CD4-positive, alpha-beta T cell (primary cell): ENCODE measurements at regions not wholly inside any gene's neighbourhood (a gene's known extent, or its start where the extent isn't known, plus 50 kb on each side); places are given as distances from the start of the nearest gene placed in this dataset.

Source experiments
- ATAC-seq: fragments of 200-7000 bp; cut with Tn5 transposase; one replicate; pipeline ENCODE4 v1.10.0; 2022; ENCODE audit warnings: mild to moderate bottlenecking; ENCODE audit not compliant: poor library complexity
- CTCF ChIA-PET: fragments of 350-600 bp; sonication (Branson Sonifier 250); formaldehyde crosslinking; loops from one replicate; lab custom pipeline; 2021; ENCODE audit warnings: antibody characterized with exemption, inconsistent platforms; lab: Charles Lee
- POLR2A ChIA-PET: fragments of 350-600 bp; sonication (Branson Sonifier 250); formaldehyde crosslinking; loops from one replicate; lab custom pipeline; 2021; ENCODE audit warnings: antibody characterized with exemption, inconsistent platforms; lab: Charles Lee
- DNase-seq, 14 experiments: peaks; one replicate each; pipeline ENCODE4 v3.0.0-alpha.2; 2013 to 2020; ENCODE audit warnings: mixed read lengths in 2 of 14
- H3K27ac ChIP-seq, 2 donors: one replicate each; pipeline versions ENCODE4 v1.5.1 to v1.7.0; 2013; ENCODE audit warnings: low read length in 2 of 2, low read depth in 1 of 2, mild to moderate bottlenecking in 1 of 2
- H3K27me3 ChIP-seq, 2 experiments: 1 replicate in 1 of 2; 2 replicates in 1 of 2; pipeline versions ENCODE4 v1.6.1 to v1.7.0; 2013; ENCODE audit warnings: low read length in 2 of 2, control low read depth in 1 of 2, mild to moderate bottlenecking in 1 of 2, moderate library complexity in 1 of 2; ENCODE audit not compliant: insufficient read depth in 2 of 2, control insufficient read depth in 1 of 2
- H3K36me3 ChIP-seq: one replicate; pipeline ENCODE4 v1.6.1; 2013; ENCODE audit warnings: low read length, control low read depth; ENCODE audit not compliant: insufficient read depth
- H3K4me1 ChIP-seq: one replicate; pipeline ENCODE4 v1.6.1; 2013; ENCODE audit warnings: low read length, control low read depth; ENCODE audit not compliant: insufficient read depth
- H3K4me3 ChIP-seq: one replicate; pipeline ENCODE4 v1.5.1; 2013; ENCODE audit warnings: mild to moderate bottlenecking, low read length, moderate library complexity
- H3K9me3 ChIP-seq, 2 experiments: 1 replicate in 1 of 2; 2 replicates in 1 of 2; pipeline versions ENCODE4 v1.6.1 to v1.7.0; 2013; ENCODE audit warnings: low read length in 2 of 2, mild to moderate bottlenecking in 2 of 2, control low read depth in 1 of 2, moderate library complexity in 1 of 2; ENCODE audit not compliant: control insufficient read depth in 1 of 2, insufficient read depth in 1 of 2
- H3K27ac Mint-ChIP-seq: one replicate; pipeline ENCODE4 v1.8.0; 2020; ENCODE audit warnings: mixed read lengths
- H3K27me3 Mint-ChIP-seq: one replicate; pipeline ENCODE4 v1.8.0; 2021; ENCODE audit warnings: mixed read lengths
- H3K36me3 Mint-ChIP-seq: one replicate; pipeline ENCODE4 v1.8.0; 2021; ENCODE audit warnings: low read depth, mixed read lengths
- H3K4me1 Mint-ChIP-seq: one replicate; pipeline ENCODE4 v1.8.0; 2021; ENCODE audit warnings: low read depth, mixed read lengths
- H3K4me3 Mint-ChIP-seq: one replicate; pipeline ENCODE4 v1.8.0; 2020; ENCODE audit warnings: mild to moderate bottlenecking, mixed read lengths
- H3K9me3 Mint-ChIP-seq: one replicate; pipeline ENCODE4 v1.8.0; 2020; ENCODE audit warnings: mixed read lengths
- intact Hi-C, 2 experiments: fragments of 100-400 bp; cut with DNase I in 1 of 2; cut with micrococcal nuclease in 1 of 2; formaldehyde crosslinking; loops; one replicate each; pipeline versions ENCODE4 v1.15.1 to v1.9.0; 2023 to 2025; cut with DNase I, micrococcal nuclease
- TF ChIP-seq, protein P1 (sequence below): fragments of 200-600 bp; IDR thresholded peaks from one replicate; pipeline ENCODE4 v1.8.0; 2022; ENCODE audit warnings: antibody characterized with exemption, mild to moderate bottlenecking

DNA sequence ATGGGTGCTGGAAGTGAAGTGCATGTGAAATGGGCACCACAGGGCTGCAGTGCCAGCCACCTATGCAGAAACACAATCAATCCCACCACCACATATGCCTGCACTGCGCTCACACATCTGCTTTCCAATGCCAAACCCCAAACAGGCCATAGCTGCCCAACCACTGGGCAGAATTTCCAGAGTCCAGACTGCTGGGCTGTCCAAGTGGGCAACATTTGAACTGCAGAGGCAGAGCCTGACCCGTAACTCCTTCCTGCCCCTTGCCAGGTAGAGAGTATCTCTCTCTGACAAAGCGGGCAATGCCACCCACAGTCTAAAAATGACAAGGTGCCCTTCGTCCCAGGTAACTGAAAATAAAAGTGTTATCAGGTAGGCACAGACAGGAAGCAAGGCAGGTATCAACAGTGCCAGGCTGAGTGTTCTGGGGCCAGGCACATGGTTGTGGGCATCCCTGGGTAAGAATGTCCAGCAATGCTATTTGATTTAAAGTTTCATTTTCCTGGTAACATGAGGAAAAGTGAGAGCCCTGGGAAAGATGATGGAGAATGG lies 79.5 kb downstream of the FOXA2 start:
- Histone ChIP-seq H3K27ac (no peak overlapping the region), H3K9me3 (peaks cover 0 to 22% of the 10 kb centered on the region in 2 experiments), H3K4me3 (no peak overlapping the region), H3K36me3 (no peaks in the 10 kb centered on the region), H3K27me3 (no peaks in the 10 kb centered on the region), H3K4me1 (no peaks in the 10 kb centered on the region)
- Mint-ChIP-seq H3K9me3 (no peaks in the 10 kb centered on the region), H3K36me3 (no peaks in the 10 kb centered on the region), H3K27ac (no peak overlapping the region), H3K4me1 (no peaks in the 10 kb centered on the region), H3K27me3 (no peaks in the 10 kb centered on the region), H3K4me3 (no peak overlapping the region)
- no peak for ATAC-seq
- POLR2A ChIA-PET, result no interaction called here
- CTCF ChIA-PET, result no interaction called here
- DNase-seq, result no peak
- intact Hi-C loops, result no loop called here
- TF ChIP-seq, protein P1, sequence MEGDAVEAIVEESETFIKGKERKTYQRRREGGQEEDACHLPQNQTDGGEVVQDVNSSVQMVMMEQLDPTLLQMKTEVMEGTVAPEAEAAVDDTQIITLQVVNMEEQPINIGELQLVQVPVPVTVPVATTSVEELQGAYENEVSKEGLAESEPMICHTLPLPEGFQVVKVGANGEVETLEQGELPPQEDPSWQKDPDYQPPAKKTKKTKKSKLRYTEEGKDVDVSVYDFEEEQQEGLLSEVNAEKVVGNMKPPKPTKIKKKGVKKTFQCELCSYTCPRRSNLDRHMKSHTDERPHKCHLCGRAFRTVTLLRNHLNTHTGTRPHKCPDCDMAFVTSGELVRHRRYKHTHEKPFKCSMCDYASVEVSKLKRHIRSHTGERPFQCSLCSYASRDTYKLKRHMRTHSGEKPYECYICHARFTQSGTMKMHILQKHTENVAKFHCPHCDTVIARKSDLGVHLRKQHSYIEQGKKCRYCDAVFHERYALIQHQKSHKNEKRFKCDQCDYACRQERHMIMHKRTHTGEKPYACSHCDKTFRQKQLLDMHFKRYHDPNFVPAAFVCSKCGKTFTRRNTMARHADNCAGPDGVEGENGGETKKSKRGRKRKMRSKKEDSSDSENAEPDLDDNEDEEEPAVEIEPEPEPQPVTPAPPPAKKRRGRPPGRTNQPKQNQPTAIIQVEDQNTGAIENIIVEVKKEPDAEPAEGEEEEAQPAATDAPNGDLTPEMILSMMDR, result no peak

GRCh38 chr20:22503577-22503976 lies 80.8 kb downstream of the FOXA2 start:
- H3K4me3 ChIP-seq, result no peak overlapping the region
- Mint-ChIP-seq H3K36me3 (no peaks in the 10 kb centered on the region), H3K27ac (no peak overlapping the region), H3K4me3 (no peak overlapping the region), H3K9me3 (no peaks in the 10 kb centered on the region), H3K27me3 (no peaks in the 10 kb centered on the region), H3K4me1 (no peaks in the 10 kb centered on the region)
- ATAC-seq, result no peak
- DNase-seq, result no peak
- TF ChIP-seq, protein P1, result no peak
- H3K4me1 ChIP-seq, result no peaks in the 10 kb centered on the region
- no peaks in the 10 kb centered on the region for H3K27me3 ChIP-seq
- CTCF ChIA-PET, result no interaction called here
- H3K9me3 ChIP-seq, result peaks cover 0 to 30% of the 10 kb centered on the region in 2 experiments
- H3K27ac ChIP-seq, result no peak overlapping the region
- POLR2A ChIA-PET, result no interaction called here
- intact Hi-C loops, result no loop called here
- H3K36me3 ChIP-seq, result no peaks in the 10 kb centered on the region

GRCh38 chr20:22502731-22503191 lies 81.6 kb downstream of the FOXA2 start:
- ATAC-seq, result no peak
- H3K36me3 Mint-ChIP-seq, result no peaks in the 10 kb centered on the region
- no peaks in the 10 kb centered on the region for H3K9me3 Mint-ChIP-seq

More at GRCh38 chr20:22502731-22503191, 81.6 kb downstream of the FOXA2 start:
- intact Hi-C loops, result no loop called here
- H3K9me3 ChIP-seq, result peaks cover 0 to 30% of the 10 kb centered on the region in 2 experiments
- no peaks in the 10 kb centered on the region for H3K4me1 ChIP-seq
- ChIA-PET CTCF (no interaction called here), POLR2A (no interaction called here)
- TF ChIP-seq, protein P1, result no peak
- Mint-ChIP-seq H3K4me3 (no peak overlapping the region), H3K27me3 (no peaks in the 10 kb centered on the region), H3K4me1 (no peaks in the 10 kb centered on the region), H3K27ac (no peak overlapping the region)
- H3K36me3 ChIP-seq, result no peaks in the 10 kb centered on the region
- no peaks in the 10 kb centered on the region for H3K27me3 ChIP-seq
- DNase-seq, result no peak
- H3K4me3 ChIP-seq, result no peak overlapping the region
- no peak overlapping the region for H3K27ac ChIP-seq
